T-helper 2 cell treated with Interferon-gamma antibody and Interleukin-4, amounts not matched to agents 5 μg/mL and 100 μg/mL, for 36 hours (primary cell): ENCODE measurements at regions not wholly inside any gene's neighbourhood (a gene's known extent, or its start where the extent isn't known, plus 50 kb on each side); places are given as distances from the start of the nearest gene placed in this dataset.

ENCODE experiments used
- DNase-seq: peaks from one replicate; pipeline ENCODE4 v3.0.0; 2021; ENCODE audit warnings: low spot score
- H3K27ac Mint-ChIP-seq: one replicate; pipeline ENCODE4 v1.8.0; 2021; ENCODE audit warnings: mild to moderate bottlenecking, mixed read lengths
- H3K27me3 Mint-ChIP-seq: one replicate; pipeline ENCODE4 v1.8.0; 2021; ENCODE audit warnings: low read depth, mixed read lengths
- H3K36me3 Mint-ChIP-seq: one replicate; pipeline ENCODE4 v1.8.0; 2021; ENCODE audit warnings: low read depth, mixed read lengths
- H3K4me1 Mint-ChIP-seq: one replicate; pipeline ENCODE4 v1.8.0; 2021; ENCODE audit warnings: low read depth, mixed read lengths
- H3K4me3 Mint-ChIP-seq: one replicate; pipeline ENCODE4 v1.8.0; 2022; ENCODE audit warnings: mild to moderate bottlenecking, moderate library complexity, mixed read lengths
- H3K9me3 Mint-ChIP-seq: one replicate; pipeline ENCODE4 v1.8.0; 2021; ENCODE audit warnings: mixed read lengths

DNA sequence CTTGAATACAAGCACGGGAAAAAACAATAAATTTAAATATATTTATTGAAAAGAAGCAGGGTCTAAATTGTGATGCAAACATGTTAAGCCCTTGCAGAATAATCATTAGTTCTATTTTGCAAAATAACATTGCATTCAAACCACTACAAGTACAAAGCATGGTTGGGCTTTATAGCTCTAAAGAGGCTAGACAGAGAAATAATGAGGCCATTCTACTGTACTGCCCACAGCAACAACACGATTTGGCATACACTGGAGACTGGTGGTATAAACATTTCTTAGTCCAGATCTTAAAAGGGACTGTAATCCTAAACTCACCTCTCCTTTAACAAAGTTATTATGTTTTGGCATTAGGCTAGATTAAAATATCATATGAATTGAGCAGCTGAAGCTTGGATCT is 204.3 kb upstream of the LRIG1 start:
- H3K27me3 Mint-ChIP-seq, result no peaks in the 10 kb centered on the region
- no peak overlapping the region for H3K4me3 Mint-ChIP-seq
- H3K9me3 Mint-ChIP-seq, result no peaks in the 10 kb centered on the region
- no peaks in the 10 kb centered on the region for H3K36me3 Mint-ChIP-seq
- no peak overlapping the region for H3K27ac Mint-ChIP-seq
- DNase-seq, result no peak
- H3K4me1 Mint-ChIP-seq, result no peaks in the 10 kb centered on the region

GRCh38 chr3:66706890-66707289 is 206.1 kb upstream of the LRIG1 start:
- H3K36me3 Mint-ChIP-seq, result no peaks in the 10 kb centered on the region
- H3K9me3 Mint-ChIP-seq, result no peaks in the 10 kb centered on the region

DNA sequence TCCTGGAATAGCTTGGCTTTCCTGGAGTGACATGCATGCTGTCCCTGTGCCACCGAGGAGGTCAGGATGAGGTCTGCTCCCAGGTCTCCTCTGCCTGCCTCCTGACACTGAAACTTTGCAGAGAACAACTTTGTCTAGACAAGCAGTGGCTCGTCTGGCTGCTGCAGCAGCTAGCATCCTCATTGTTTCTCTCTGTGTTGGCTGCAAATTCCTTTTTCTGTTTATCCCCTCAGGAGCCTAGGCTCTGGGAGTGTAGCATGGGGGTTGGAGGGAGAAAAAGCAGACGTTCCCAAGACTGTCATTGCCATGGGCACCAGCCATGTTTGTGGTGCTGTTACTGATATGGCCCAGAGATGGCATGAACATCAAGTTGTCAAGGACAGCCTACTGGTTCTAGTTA is 208.7 kb upstream of the LRIG1 start:
- Mint-ChIP-seq H3K27ac (no peak overlapping the region), H3K9me3 (no peaks in the 10 kb centered on the region), H3K4me1 (no peaks in the 10 kb centered on the region), H3K4me3 (no peak overlapping the region), H3K27me3 (no peaks in the 10 kb centered on the region), H3K36me3 (no peaks in the 10 kb centered on the region)
- no peak for DNase-seq

More at GRCh38 chr3:66706890-66707289, 206.1 kb upstream of the LRIG1 start:
- DNase-seq, result no peak
- no peak overlapping the region for H3K4me3 Mint-ChIP-seq
- no peaks in the 10 kb centered on the region for H3K27me3 Mint-ChIP-seq
- no peak overlapping the region for H3K27ac Mint-ChIP-seq
- H3K4me1 Mint-ChIP-seq, result no peaks in the 10 kb centered on the region

- Mint-ChIP-seq H3K36me3 (no peaks in the 10 kb centered on the region), H3K4me1 (no peaks in the 10 kb centered on the region), H3K9me3 (no peaks in the 10 kb centered on the region), H3K27me3 (no peaks in the 10 kb centered on the region), H3K27ac (no peak overlapping the region), H3K4me3 (no peak overlapping the region)
- no peak for DNase-seq
These were observed 211.4 kb upstream of the LRIG1 start for GRCh38 chr3:66712210-66712609.

GRCh38 chr3:66713921-66714320 is 213.1 kb upstream of the LRIG1 start:
- Mint-ChIP-seq H3K36me3 (no peaks in the 10 kb centered on the region), H3K27me3 (no peaks in the 10 kb centered on the region), H3K4me1 (no peaks in the 10 kb centered on the region), H3K4me3 (no peak overlapping the region), H3K27ac (no peak overlapping the region), H3K9me3 (no peaks in the 10 kb centered on the region)
- DNase-seq, result no peak

GRCh38 chr3:66715806-66716205 is 215.0 kb upstream of the LRIG1 start:
- Mint-ChIP-seq H3K9me3 (no peaks in the 10 kb centered on the region), H3K36me3 (no peaks in the 10 kb centered on the region), H3K27me3 (no peaks in the 10 kb centered on the region), H3K4me3 (no peak overlapping the region), H3K4me1 (no peaks in the 10 kb centered on the region), H3K27ac (no peak overlapping the region)
- no peak for DNase-seq

GRCh38 chr3:66717806-66718205 is 217.0 kb upstream of the LRIG1 start:
- Mint-ChIP-seq H3K36me3 (no peaks in the 10 kb centered on the region), H3K4me1 (no peaks in the 10 kb centered on the region), H3K27me3 (peaks cover 4% of the 10 kb centered on the region), H3K9me3 (no peaks in the 10 kb centered on the region), H3K4me3 (no peak overlapping the region), H3K27ac (no peak overlapping the region)
- DNase-seq, result no peak

DNA sequence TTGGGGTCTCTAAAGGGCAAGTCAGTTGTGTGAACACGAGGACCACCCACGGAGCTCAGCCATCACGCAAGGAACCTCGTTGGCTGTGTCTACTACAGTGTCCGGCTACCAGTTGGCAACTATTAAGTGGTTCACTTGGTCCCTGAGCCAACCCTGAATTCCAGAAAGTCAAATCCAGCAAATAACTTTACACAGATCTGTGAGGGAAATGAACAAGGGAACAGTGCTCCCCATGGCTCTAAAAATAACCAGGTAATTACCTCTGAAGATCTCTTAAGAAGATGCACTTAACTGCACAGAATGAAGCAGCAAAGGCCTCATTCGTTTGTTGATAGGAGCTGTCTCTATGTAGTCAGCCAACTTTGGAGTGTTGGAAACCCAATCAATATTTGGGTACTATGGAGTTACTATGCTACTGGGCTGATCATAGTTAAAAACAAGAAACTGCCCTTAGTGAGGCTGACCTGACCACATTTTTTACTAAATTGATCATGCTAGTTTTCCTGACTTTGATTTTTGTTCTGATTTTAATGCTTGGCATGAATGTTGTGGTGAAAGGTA is 219.1 kb upstream of the LRIG1 start:
- Mint-ChIP-seq H3K27ac (no peak overlapping the region), H3K4me1 (no peaks in the 10 kb centered on the region), H3K9me3 (no peaks in the 10 kb centered on the region), H3K36me3 (no peaks in the 10 kb centered on the region), H3K4me3 (no peak overlapping the region), H3K27me3 (peaks cover 4% of the 10 kb centered on the region)
- DNase-seq, result no peak

DNA sequence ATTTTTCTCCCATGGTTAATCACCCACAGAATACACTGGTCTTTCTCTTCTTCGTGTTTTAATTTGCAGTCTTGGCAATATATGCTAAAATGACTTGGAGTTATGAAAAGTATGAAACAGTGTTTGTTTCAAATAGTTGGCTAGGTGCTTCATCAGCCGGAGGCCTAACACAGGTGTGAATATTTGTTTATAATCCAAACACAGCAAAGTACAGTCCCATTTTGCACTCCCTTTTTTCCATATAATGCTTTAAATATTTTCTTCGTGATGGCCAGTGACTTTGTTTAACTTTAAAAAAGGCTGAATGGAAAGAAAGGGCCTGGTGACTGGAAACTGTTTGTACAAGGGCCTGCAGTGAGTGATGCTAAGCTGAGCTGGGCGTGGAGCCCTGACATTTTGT is 219.7 kb upstream of the LRIG1 start:
- no peak overlapping the region for H3K4me3 Mint-ChIP-seq
- H3K4me1 Mint-ChIP-seq, result no peaks in the 10 kb centered on the region
- peaks cover 4% of the 10 kb centered on the region for H3K27me3 Mint-ChIP-seq
- H3K9me3 Mint-ChIP-seq, result no peaks in the 10 kb centered on the region
- H3K27ac Mint-ChIP-seq, result no peak overlapping the region
- no peak for DNase-seq
- H3K36me3 Mint-ChIP-seq, result no peaks in the 10 kb centered on the region

DNA sequence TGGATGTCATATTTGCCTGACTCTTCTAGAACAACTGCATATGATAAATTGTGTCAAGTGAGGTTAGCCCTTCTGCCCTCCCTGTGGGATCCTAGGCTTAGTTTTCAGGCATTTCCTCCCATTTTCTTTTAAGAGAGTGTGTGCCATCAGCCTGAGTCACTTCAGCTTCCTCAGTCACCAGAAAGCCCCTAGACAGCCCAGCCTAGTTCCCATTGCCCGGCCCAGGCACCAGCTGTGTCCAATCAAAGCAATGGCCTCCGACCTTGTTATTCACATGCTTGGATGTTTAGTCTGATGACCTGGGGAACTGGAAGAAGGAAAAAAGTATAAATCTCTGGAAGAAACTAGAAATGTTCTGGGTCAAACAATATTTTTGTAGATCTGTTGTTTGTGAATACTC is 221.9 kb upstream of the LRIG1 start:
- Mint-ChIP-seq H3K4me1 (no peaks in the 10 kb centered on the region), H3K27me3 (peaks cover 4% of the 10 kb centered on the region)
- DNase-seq, result no peak

DNA sequence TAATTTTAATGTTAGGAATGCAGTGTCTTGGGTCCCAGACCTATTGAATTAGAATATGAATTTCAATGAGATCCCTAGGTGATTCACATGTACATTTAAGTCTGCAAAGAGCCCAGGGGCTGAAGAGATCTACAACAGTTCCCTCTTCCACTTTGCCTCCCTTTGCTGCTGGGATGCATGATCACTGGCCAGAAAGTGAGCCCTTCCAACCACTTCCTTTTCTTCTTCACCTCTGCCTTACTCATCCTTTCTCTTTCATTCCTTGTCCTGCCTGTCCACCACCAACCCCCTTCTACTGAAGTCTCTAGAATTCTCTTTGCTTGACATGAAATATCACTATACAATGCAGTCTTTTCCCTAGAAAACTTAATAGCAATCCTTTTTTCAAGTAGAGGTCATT is 222.4 kb upstream of the LRIG1 start:
- Mint-ChIP-seq H3K4me3 (no peak overlapping the region), H3K27ac (no peak overlapping the region), H3K36me3 (no peaks in the 10 kb centered on the region), H3K4me1 (no peaks in the 10 kb centered on the region), H3K9me3 (no peaks in the 10 kb centered on the region), H3K27me3 (peaks cover 4% of the 10 kb centered on the region)
- DNase-seq, result no peak

More for the DNA sequence above, 221.9 kb upstream of the LRIG1 start:
- Mint-ChIP-seq H3K9me3 (no peaks in the 10 kb centered on the region), H3K36me3 (no peaks in the 10 kb centered on the region), H3K4me3 (no peak overlapping the region), H3K27ac (no peak overlapping the region)

DNA sequence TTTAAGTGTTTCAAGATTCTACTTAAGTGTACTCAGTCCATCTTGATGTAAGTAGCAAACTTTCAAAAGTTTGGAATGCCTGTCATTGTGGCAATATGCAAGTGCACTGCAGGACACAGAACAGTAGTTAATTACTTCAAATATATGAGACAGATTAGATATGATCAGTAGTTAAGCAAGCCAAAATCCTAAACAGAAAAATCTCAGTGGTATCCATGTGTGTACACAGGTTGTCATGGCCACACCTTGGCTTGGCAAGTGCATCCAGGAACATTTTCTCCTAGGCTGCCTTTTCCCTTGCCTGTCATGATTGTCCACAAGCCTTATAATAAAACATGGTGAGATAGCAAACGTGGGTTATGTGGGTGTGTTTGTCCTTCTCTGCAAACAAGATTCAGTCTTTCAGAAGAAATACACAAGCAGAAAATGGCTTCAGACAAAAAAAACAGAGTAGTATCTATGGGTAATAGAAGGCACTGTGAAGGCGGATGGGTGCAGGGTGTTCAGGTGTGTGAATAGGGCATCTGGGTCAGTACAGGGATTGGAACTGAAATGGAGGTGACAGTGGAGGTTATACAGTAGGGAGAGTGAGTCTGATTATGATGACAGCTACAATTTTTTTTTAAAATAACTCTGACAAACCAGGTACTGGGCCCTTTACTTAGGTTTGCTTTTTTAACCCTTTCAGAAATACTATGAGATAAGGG is 229.0 kb upstream of the LRIG1 start:
- no peaks in the 10 kb centered on the region for H3K4me1 Mint-ChIP-seq
- H3K27ac Mint-ChIP-seq, result no peak overlapping the region
- no peaks in the 10 kb centered on the region for H3K36me3 Mint-ChIP-seq
- H3K4me3 Mint-ChIP-seq, result no peak overlapping the region
- no peak for DNase-seq
- peaks cover 4% of the 10 kb centered on the region for H3K27me3 Mint-ChIP-seq
- no peaks in the 10 kb centered on the region for H3K9me3 Mint-ChIP-seq

DNA sequence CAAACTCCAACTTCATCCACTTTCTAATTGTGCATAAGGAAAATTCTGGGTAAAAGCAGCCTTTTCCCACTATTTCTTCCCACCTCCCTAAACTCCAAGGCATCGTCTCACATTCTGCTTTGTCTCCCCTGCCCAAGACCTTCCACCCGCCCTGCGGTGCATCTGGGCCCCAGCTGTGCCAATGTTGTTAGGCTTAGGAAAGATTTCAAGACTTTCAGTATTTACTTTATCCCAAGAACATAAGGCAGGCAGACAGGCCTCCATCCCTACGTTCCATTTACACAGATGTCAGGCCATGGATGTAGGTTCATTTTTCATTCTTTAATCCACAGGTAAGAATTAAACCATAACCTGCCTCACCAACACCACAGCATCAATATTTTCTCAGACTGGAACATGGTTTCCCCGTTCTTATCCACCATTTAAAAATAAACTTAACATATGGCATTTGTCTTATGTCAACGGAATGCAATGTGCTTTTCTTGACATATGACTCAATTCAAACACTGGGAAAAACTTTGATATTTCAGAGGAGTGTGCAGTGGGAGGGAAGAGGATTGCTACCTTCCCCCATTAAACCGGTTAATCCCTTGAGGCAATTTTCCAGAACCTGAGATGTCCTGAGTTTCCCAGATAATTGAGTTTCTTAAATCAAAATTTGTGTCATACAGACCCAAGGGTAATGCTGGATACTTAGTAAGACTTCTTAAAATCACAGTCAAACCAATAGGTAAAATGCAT is 238.0 kb upstream of the LRIG1 start:
- Mint-ChIP-seq H3K27me3 (no peaks in the 10 kb centered on the region), H3K36me3 (no peaks in the 10 kb centered on the region), H3K9me3 (no peaks in the 10 kb centered on the region), H3K27ac (no peak overlapping the region), H3K4me1 (no peaks in the 10 kb centered on the region), H3K4me3 (no peak overlapping the region)
- no peak for DNase-seq

GRCh38 chr3:66740260-66740659 is 239.4 kb upstream of the LRIG1 start:
- Mint-ChIP-seq H3K9me3 (no peaks in the 10 kb centered on the region), H3K27me3 (no peaks in the 10 kb centered on the region), H3K27ac (no peak overlapping the region), H3K4me1 (no peaks in the 10 kb centered on the region), H3K4me3 (no peak overlapping the region), H3K36me3 (no peaks in the 10 kb centered on the region)
- DNase-seq, result no peak
